H9 (cell line): ENCODE measurements at regions not wholly inside any gene's neighbourhood (a gene's known extent, or its start where the extent isn't known, plus 50 kb on each side); places are given as distances from the start of the nearest gene placed in this dataset.

ENCODE experiments used
- DNase-seq: peaks from one replicate; pipeline ENCODE4 v3.0.0-alpha.2; 2017
- H2AFZ ChIP-seq: one replicate; pipeline ENCODE4 v1.6.1; 2013; ENCODE audit warnings: mild to moderate bottlenecking, low read length, control low read depth, moderate library complexity
- H2AK5ac ChIP-seq: 2 replicates; pipeline ENCODE4 v1.6.1; 2013; ENCODE audit warnings: low read length, control low read depth, mixed read lengths; ENCODE audit not compliant: insufficient read length
- H2BK120ac ChIP-seq: one replicate; pipeline ENCODE4 v1.6.1; 2013; ENCODE audit warnings: low read depth, mild to moderate bottlenecking, low read length, control low read depth, inconsistent platforms; ENCODE audit not compliant: poor library complexity, severe bottlenecking
- H2BK12ac ChIP-seq: 2 replicates; pipeline ENCODE4 v1.6.1; 2013; ENCODE audit warnings: low read length, control low read depth, mixed read lengths, low read depth; ENCODE audit not compliant: insufficient read length
- H2BK15ac ChIP-seq: 2 replicates; pipeline ENCODE4 v1.6.1; 2013; ENCODE audit warnings: low read depth, low read length, control low read depth
- H2BK20ac ChIP-seq: one replicate; pipeline ENCODE4 v1.6.1; 2013; ENCODE audit warnings: low read depth, mild to moderate bottlenecking, low read length, control low read depth, inconsistent platforms; ENCODE audit not compliant: poor library complexity, severe bottlenecking
- H2BK5ac ChIP-seq: 2 replicates; pipeline ENCODE4 v1.6.1; 2013; ENCODE audit warnings: low read length, control low read depth, mixed read lengths; ENCODE audit not compliant: insufficient read length
- H3K14ac ChIP-seq: 2 replicates; pipeline ENCODE4 v1.6.1; 2013; ENCODE audit warnings: low read length, control low read depth; ENCODE audit not compliant: insufficient read depth
- H3K18ac ChIP-seq: 2 replicates; pipeline ENCODE4 v1.6.1; 2013; ENCODE audit warnings: low read depth, mild to moderate bottlenecking, mixed read lengths, low read length, control low read depth; ENCODE audit not compliant: insufficient read length
- H3K23ac ChIP-seq: 2 replicates; pipeline ENCODE4 v1.6.1; 2013; ENCODE audit warnings: low read length, control low read depth, mixed read lengths, low read depth; ENCODE audit not compliant: insufficient read length
- H3K23me2 ChIP-seq: 2 replicates; pipeline ENCODE4 v1.6.1; 2013; ENCODE audit warnings: low read depth, mild to moderate bottlenecking, mixed read lengths, low read length, control low read depth; ENCODE audit not compliant: insufficient read length, poor library complexity, severe bottlenecking
- H3K27ac ChIP-seq: 2 replicates; pipeline ENCODE4 v1.5.1; 2013; ENCODE audit warnings: low read length, control low read depth, mixed read lengths, low read depth; ENCODE audit not compliant: insufficient read length
- H3K27me3 ChIP-seq: 2 replicates; pipeline ENCODE4 v1.6.1; 2013; ENCODE audit warnings: low read length, control low read depth, inconsistent platforms; ENCODE audit not compliant: insufficient read depth
- H3K4ac ChIP-seq: 2 replicates; pipeline ENCODE4 v1.6.1; 2013; ENCODE audit warnings: low read depth, mild to moderate bottlenecking, control low read depth, inconsistent platforms, low read length, moderate library complexity
- H3K4me1 ChIP-seq: 2 replicates; pipeline ENCODE4 v1.6.1; 2013; ENCODE audit warnings: low read length, control low read depth, inconsistent platforms; ENCODE audit not compliant: insufficient read depth
- H3K4me2 ChIP-seq: 2 replicates; pipeline ENCODE4 v1.6.1; 2013; ENCODE audit warnings: low read length, control low read depth, mixed read lengths; ENCODE audit not compliant: insufficient read length, insufficient read depth
- H3K56ac ChIP-seq: 2 replicates; pipeline ENCODE4 v1.6.1; 2013; ENCODE audit warnings: low read depth, mild to moderate bottlenecking, mixed read lengths, low read length, control low read depth; ENCODE audit not compliant: insufficient read length
- H3K79me1 ChIP-seq: 2 replicates; pipeline ENCODE4 v1.6.1; 2013; ENCODE audit warnings: low read depth, mild to moderate bottlenecking, moderate library complexity, low read length, control low read depth, inconsistent platforms; ENCODE audit not compliant: insufficient read depth, poor library complexity, severe bottlenecking
- H3K79me2 ChIP-seq: 2 replicates; pipeline ENCODE4 v1.6.1; 2013; ENCODE audit warnings: low read length, control low read depth, inconsistent platforms; ENCODE audit not compliant: insufficient read depth
- H3K9ac ChIP-seq: 2 replicates; pipeline ENCODE4 v1.6.1; 2013; ENCODE audit warnings: low read length, control low read depth, mixed read lengths; ENCODE audit not compliant: insufficient read length; ENCODE audit errors: extremely low read depth
- H3K9me3 ChIP-seq: one replicate; pipeline ENCODE4 v1.6.1; 2013; ENCODE audit warnings: low read depth, low read length, inconsistent platforms; ENCODE audit not compliant: control insufficient read depth
- H3T11ph ChIP-seq: one replicate; pipeline ENCODE4 v1.6.1; 2013; ENCODE audit warnings: mild to moderate bottlenecking, low read length, control low read depth, inconsistent platforms
- H4K20me1 ChIP-seq: one replicate; pipeline ENCODE4 v1.6.1; 2013; ENCODE audit not compliant: control insufficient read depth, insufficient read length, insufficient read depth
- H4K5ac ChIP-seq: 2 replicates; pipeline ENCODE4 v1.6.1; 2013; ENCODE audit warnings: low read depth, mild to moderate bottlenecking, mixed read lengths, low read length, control low read depth; ENCODE audit not compliant: insufficient read length
- H4K8ac ChIP-seq: replicated peaks from 2 replicates; pipeline ENCODE4 v1.6.1; 2013; ENCODE audit warnings: low read length, control low read depth, mixed read lengths, low read depth; ENCODE audit not compliant: insufficient read length
- H4K91ac ChIP-seq: 2 replicates; pipeline ENCODE4 v1.6.1; 2013; ENCODE audit warnings: low read depth, mild to moderate bottlenecking, moderate library complexity, mixed read lengths, low read length, control low read depth; ENCODE audit not compliant: insufficient read length
- H3K27ac Mint-ChIP-seq, 3 experiments: 2 replicates in 2 of 3; 3 replicates in 1 of 3; pipeline ENCODE4 v1.8.0; 2020 to 2021; ENCODE audit warnings: mixed read lengths in 3 of 3, mild to moderate bottlenecking in 1 of 3, moderate library complexity in 1 of 3
- H3K27me3 Mint-ChIP-seq: 2 replicates; pipeline ENCODE4 v1.8.0; 2021; ENCODE audit warnings: low read depth, mild to moderate bottlenecking, moderate library complexity, mixed read lengths
- H3K36me3 Mint-ChIP-seq, 3 experiments: 2 replicates in 2 of 3; 3 replicates in 1 of 3; pipeline ENCODE4 v1.8.0; 2020 to 2021; ENCODE audit warnings: low read depth in 3 of 3, mixed read lengths in 3 of 3; ENCODE audit not compliant: insufficient read depth in 1 of 3
- H3K4me1 Mint-ChIP-seq, 2 experiments: 2 replicates each; pipeline ENCODE4 v1.8.0; 2020; ENCODE audit warnings: mixed read lengths in 2 of 2
- H3K4me3 Mint-ChIP-seq, 2 experiments: 2 replicates in 1 of 2; 3 replicates in 1 of 2; pipeline ENCODE4 v1.8.0; 2020 to 2021; ENCODE audit warnings: mild to moderate bottlenecking in 2 of 2, mixed read lengths in 2 of 2, moderate library complexity in 1 of 2
- H3K9me3 Mint-ChIP-seq, 2 experiments: 2 replicates in 1 of 2; 3 replicates in 1 of 2; pipeline ENCODE4 v1.8.0; 2020; ENCODE audit warnings: mild to moderate bottlenecking in 2 of 2, mixed read lengths in 2 of 2, moderate library complexity in 1 of 2
- WGBS: extraction: QIAGEN DNeasy Blood & Tissue Kit; methylation state at CpG from one replicate; pipeline ENCODE4 v1.1.7; 2013; ENCODE audit warnings: missing lambda C conversion rate, low lambda C conversion rate, mixed read lengths; ENCODE audit not compliant: insufficient read length; ENCODE audit errors: extremely low coverage; 5-methylcytosine and 5-hydroxymethylcytosine counted together
- TF ChIP-seq, protein P1 (sequence below): fragments of 200-600 bp; sonication (generic); conservative IDR thresholded peaks from 3 replicates; pipeline ENCODE4 v1.8.0; 2021; ENCODE audit warnings: antibody characterized with exemption, mild to moderate bottlenecking

GRCh38 chr11:122248131-122248530, 132.1 kb upstream of the BLID start:
- no CpG with 5 or more reads among the region's 4 CpGs for WGBS
- Histone ChIP-seq H3K27me3 (no peaks in the 10 kb centered on the region), H3K4me2 (no peak overlapping the region), H2AFZ (no peak overlapping the region), H3K23me2 (no peaks in the 10 kb centered on the region), H3T11ph (no peak overlapping the region), H3K79me1 (no peaks in the 10 kb centered on the region), H3K9me3 (no peaks in the 10 kb centered on the region), H2BK5ac (no peak overlapping the region), H2AK5ac (no peak overlapping the region), H3K23ac (no peak overlapping the region), H4K8ac (no peak overlapping the region), H2BK15ac (no peak overlapping the region), H2BK12ac (no peak overlapping the region), H2BK120ac (no peak overlapping the region), H3K4me1 (no peaks in the 10 kb centered on the region; the same call in 1 of the 2 replicates), H4K5ac (no peak overlapping the region), H3K4ac (no peak overlapping the region), H3K56ac (no peak overlapping the region), H4K20me1 (no peaks in the 10 kb centered on the region), H4K91ac (no peak overlapping the region), H2BK20ac (no peak overlapping the region), H3K14ac (no peak overlapping the region), H3K27ac (no peak overlapping the region), H3K79me2 (no peaks in the 10 kb centered on the region), H3K9ac (no peak overlapping the region), H3K18ac (no peak overlapping the region)
- TF ChIP-seq, protein P1, sequence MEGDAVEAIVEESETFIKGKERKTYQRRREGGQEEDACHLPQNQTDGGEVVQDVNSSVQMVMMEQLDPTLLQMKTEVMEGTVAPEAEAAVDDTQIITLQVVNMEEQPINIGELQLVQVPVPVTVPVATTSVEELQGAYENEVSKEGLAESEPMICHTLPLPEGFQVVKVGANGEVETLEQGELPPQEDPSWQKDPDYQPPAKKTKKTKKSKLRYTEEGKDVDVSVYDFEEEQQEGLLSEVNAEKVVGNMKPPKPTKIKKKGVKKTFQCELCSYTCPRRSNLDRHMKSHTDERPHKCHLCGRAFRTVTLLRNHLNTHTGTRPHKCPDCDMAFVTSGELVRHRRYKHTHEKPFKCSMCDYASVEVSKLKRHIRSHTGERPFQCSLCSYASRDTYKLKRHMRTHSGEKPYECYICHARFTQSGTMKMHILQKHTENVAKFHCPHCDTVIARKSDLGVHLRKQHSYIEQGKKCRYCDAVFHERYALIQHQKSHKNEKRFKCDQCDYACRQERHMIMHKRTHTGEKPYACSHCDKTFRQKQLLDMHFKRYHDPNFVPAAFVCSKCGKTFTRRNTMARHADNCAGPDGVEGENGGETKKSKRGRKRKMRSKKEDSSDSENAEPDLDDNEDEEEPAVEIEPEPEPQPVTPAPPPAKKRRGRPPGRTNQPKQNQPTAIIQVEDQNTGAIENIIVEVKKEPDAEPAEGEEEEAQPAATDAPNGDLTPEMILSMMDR: no peak
- Mint-ChIP-seq H3K27ac (no peak overlapping the region), H3K27me3 (peaks cover 12% of the 10 kb centered on the region), H3K9me3 (no peaks in the 10 kb centered on the region), H3K36me3 (no peaks in the 10 kb centered on the region), H3K4me1 (peaks cover 3 to 11% of the 10 kb centered on the region in 2 experiments; a peak in 3 of 4 replicates), H3K4me3 (no peak overlapping the region)
- DNase-seq: no peak
